Fibroblast of upper back skin (primary cell): ENCODE measurements at regions not wholly inside any gene's neighbourhood (a gene's known extent, or its start where the extent isn't known, plus 50 kb on each side); places are given as distances from the start of the nearest gene placed in this dataset.
"Not testable (repeated sequence)": the region's sequence is repeated elsewhere in the genome, so short reads cannot be mapped to it uniquely, and the experiment has no call there.

Experiments used
- DNase-seq: peaks from one replicate; pipeline ENCODE4 v3.0.0-alpha.2; 2013

- no peak for DNase-seq
These were observed 365.6 kb upstream of the AUTS2 start for GRCh38 chr7:69232445-69233376.

DNA sequence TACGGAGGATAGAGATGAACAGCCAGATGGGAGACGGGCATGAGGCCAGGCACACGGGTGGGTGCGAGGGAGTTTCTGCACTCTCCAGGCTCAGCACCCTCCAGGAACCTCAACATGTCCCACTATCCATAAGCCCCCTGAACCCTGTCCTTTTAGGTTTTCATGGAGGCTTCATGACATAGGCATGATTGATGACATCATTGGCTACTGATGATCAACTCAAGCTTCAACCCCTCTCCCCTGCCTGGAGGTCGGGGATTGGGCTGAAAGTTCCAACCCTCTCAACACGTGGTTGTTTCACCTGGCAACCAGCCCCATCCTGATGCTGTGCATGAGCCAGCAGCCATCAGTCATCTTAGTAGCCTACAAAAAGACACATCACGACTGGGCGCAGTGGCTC, 360.7 kb upstream of the AUTS2 start:
- no peak for DNase-seq

DNA sequence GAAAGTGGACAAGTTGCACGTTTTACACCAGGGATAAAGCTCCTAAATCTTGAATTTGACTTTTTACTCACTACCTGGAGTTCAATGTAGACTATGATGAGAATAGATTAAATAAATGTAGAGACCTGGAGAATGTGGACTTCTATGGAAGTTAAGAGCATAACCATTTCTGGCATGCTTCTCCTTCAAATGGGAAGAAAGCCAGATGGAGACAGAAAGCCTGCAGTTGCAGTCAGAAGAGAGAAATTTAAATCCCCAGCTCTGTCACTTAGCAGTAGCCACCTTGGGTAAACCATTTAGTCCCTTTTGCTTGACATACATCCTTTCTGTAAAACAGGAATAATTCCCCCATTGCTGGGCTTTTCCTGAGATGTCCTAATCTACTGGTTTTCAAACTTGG, 355.3 kb upstream of the AUTS2 start:
- no peak for DNase-seq

DNA sequence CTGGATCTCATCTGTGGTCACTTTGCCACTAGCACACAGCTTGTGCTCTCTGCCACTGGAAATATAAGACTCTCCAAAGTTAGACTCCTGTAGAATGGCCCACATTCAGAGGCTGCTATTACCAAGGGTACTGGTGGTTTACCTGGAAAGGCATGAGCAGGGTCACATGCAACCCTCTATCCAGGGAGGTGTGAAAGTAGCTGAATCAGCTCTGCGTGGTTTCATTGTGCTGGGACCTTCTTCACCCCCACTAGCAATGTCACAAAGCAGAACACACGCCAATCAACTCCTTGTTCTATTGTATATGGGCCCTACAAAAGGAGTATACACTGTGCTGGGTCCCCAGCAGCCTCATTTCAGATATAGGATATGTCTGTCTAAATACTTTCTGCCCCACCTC, 353.6 kb upstream of the AUTS2 start:
- DNase-seq: no peak

GRCh38 chr7:69245646-69246045, 352.6 kb upstream of the AUTS2 start:
- DNase-seq: peak; percentile 73

DNA sequence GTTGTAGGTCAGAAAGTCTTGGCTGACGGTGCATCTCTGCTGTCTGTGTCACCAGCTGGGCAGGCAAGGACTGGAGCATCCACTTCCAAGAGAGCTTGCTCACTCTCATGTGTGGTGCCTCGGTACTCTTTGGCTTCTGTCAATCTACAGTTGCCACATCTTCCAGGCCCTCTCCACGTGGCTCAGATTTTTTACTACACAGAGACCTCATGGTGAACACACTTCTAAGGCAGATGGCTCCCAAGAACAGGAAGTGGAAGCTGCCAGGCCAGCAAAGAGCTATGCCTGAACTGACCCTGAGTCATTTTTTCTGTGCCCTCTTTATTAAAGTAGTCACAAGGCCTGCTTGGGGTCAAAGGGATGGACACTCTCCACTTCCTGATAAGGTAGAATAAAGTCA, 351.5 kb upstream of the AUTS2 start:
- DNase-seq: no peak

DNA sequence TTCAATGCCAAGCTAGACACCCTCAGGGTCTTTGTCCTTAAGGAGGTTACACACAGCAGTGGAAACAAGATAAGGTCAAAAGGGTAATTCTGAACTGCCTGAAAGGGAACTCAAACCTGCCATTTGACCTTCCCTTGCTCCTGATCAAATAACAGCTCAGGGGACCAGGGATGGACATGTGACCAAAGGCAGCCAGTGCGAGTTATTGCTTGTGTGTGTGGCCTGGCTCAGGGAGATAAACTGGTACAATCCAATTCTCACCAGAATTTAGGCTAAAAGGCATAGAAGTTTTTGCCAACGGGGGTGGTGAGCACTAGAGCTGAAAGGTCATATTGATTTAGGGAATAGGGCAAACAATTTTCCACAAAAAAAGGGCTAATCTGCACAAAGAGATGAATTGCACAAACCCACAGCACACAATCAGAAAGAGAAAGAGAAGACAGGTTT, 349.9 kb upstream of the AUTS2 start:
- not testable (repeated sequence) for DNase-seq

- no peak for DNase-seq
These were observed 347.3 kb upstream of the AUTS2 start for GRCh38 chr7:69250958-69251357.

- DNase-seq: no peak
These were observed 343.6 kb upstream of the AUTS2 start for GRCh38 chr7:69254643-69255042.

- peak; percentile 48 for DNase-seq
These were observed 341.6 kb upstream of the AUTS2 start for GRCh38 chr7:69256634-69257081.

GRCh38 chr7:69257592-69257991, 340.7 kb upstream of the AUTS2 start:
- DNase-seq: no peak

DNA sequence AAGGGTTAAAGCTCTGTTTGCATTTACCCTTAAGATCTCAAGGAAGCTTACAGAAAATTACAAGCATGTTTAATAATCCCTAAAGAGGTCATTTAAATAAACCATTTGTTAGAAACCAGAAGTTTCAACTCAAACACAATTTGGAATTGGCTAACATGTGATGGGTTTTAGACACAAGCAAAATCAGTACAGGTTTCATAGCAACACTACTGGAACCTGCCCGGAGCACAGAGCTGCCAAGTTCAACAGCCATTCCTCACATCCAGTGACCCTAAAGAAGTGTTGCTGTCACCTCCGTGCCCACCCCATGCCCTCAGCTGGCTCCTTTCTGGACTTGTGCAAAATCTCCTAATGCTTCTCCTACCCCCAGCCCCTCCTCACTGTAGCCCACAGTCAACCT, 338.8 kb upstream of the AUTS2 start:
- no peak for DNase-seq

- no peak for DNase-seq
These were observed 338.3 kb upstream of the AUTS2 start for GRCh38 chr7:69260023-69260422.

DNA sequence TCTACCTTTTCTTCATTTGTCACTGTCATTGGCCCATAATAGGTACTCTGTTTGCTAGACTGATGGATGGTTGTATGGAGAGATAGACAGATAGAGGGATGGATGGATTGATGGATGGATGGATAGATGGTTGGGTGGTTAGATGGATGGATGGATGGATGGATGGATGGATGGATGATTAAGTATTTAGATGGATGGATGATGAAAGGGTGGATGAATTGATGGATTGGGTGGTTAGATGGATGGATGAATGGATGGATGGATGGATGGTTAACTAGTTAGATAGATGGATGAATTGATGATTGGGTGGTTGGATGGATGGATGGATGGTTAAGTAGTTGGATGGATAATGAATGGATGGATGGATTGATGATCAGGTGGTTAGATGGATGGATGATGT, 334.7 kb upstream of the AUTS2 start:
- no peak for DNase-seq

GRCh38 chr7:69269806-69270205, 328.5 kb upstream of the AUTS2 start:
- DNase-seq: no peak

- peak; percentile 53 for DNase-seq
These were observed 326.2 kb upstream of the AUTS2 start for GRCh38 chr7:69272101-69272500.

DNA sequence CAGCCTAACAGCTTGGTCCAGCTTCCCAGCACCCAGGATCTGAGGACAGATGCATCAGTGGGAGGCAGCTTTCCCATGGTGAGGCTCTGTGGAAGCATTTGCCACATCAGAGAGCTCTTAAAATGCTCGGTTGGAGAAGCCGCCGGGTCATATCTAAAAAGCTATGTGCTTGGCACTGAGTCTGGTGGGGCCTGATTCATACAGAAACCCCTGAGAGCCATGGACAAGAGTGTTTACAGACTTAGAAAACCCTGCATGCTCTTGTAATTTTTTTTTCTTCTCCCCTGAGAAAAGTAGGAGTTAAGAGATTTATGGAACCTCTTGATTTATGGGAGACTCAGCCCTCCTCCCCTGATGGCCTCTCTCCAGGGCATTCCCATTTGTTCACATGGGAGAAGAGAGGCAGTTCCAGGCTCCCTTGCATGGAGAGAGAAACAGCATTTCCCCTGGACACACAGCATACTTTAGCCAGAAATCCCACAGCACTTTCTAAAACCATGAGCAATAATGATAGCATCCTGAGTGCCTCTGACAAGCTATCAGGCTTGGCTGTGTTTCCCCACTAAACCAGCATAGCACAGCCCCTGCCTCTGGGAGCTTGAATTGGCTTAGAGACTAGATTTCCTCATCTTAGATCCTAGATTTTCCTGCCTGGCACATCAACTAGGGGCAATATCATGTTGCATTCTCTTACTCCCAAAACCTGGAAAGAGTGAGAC, 322.1 kb upstream of the AUTS2 start:
- DNase-seq: peak; percentile 99

DNA sequence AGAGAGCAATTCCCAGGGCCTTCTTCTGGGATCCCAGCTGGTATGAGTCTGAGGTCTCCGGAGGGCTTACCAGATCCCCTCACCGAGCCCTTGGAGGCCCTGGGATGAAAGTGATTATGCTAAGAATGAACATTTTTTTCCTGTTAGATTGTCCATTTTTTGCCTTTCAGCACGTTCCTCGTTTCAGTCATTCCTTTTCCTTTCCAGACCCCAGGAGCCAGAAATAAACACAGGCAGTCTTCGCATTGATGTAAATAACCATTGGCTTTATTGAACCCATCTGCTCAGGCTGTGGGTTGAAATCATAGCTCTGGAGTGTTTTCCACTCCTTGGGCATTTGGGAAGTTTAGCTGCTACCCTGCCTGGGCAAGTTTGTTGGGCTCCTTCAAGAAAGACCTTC, 320.9 kb upstream of the AUTS2 start:
- DNase-seq: peak; percentile 89

- no peak for DNase-seq
These were observed 315.3 kb upstream of the AUTS2 start for GRCh38 chr7:69282946-69283345.

- DNase-seq: peak; percentile 85
These were observed 314.9 kb upstream of the AUTS2 start for GRCh38 chr7:69283421-69283820.

DNA sequence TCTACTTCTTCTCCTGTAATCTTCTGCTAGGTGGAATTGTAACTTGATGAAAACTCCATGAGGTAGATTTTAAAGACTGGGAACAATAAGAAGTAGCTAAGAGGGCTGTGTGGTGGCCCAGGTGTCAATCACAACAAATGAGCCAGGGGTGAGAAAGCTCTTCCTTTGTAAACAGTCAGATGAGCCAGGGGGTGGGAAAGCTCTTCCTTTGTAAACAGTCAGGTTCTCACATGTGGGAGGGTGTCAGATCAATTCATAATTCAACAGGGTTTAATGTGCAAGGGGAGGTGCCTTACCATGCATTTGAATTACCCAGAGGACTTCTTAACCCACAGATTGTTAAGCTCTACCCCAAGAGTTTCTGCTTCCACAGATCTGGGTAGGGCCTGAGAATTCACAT, 312.4 kb upstream of the AUTS2 start:
- DNase-seq: no peak

- DNase-seq: no peak
These were observed 302.3 kb upstream of the AUTS2 start for GRCh38 chr7:69295977-69296376.

GRCh38 chr7:69301253-69301652, 297.0 kb upstream of the AUTS2 start:
- DNase-seq: no peak

DNA sequence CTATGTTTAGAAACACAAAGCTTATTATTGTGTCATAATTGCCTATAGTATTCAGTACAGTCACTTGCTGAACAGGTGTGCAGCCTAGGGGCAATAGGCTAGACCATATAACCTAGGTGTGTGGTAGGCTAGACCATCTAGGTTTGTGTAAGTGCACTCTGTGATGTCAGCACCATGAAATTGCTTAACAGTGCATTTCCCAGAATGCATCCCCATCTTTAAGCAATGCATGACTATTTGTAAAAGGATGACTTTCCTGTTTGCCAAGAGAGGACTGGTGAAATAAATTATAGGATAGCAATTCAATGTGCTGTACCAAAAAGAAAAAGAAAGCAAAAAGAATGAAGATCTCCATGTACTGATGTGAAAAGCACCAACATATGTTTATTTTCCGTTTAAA, 288.7 kb upstream of the AUTS2 start:
- DNase-seq: peak; percentile 31
